ENCODE measurements at regions not wholly inside any gene's neighbourhood (a gene's known extent, or its start where the extent isn't known, plus 50 kb on each side); places are given as distances from the start of the nearest gene placed in this dataset.

DNA sequence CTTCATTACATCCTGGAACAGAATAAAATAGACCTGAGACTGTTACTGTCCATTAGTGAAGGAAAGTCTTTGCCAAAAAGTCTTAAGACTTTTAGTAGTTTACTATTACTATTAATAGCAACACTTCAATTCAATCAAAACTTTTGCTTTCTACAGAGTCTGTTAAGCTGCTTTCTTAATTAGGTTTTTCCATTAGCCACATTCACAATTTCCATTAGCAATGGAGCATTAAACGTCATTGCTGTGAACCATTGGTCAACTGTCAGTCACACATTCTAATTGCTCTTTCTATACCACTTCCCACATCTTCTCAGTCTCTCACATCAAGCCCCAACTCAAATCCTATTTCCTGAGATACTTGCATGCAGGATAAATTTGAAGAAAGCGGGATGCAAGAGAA is 736.6 kb upstream of the SORCS1 start:
- Histone ChIP-seq H3K4me3 (no peak overlapping the region), H3K36me3 (no peaks in the 10 kb centered on the region), H3K27me3 (no peaks in the 10 kb centered on the region), H3K27ac (no peak overlapping the region), H3K4me1 (no peaks in the 10 kb centered on the region), H3K9me3 (no peaks in the 10 kb centered on the region)
- intact Hi-C loops (cut with DNase I; ENCODE audit: low total_unique reads) = no loop called here
- TF ChIP-seq, protein P1, sequence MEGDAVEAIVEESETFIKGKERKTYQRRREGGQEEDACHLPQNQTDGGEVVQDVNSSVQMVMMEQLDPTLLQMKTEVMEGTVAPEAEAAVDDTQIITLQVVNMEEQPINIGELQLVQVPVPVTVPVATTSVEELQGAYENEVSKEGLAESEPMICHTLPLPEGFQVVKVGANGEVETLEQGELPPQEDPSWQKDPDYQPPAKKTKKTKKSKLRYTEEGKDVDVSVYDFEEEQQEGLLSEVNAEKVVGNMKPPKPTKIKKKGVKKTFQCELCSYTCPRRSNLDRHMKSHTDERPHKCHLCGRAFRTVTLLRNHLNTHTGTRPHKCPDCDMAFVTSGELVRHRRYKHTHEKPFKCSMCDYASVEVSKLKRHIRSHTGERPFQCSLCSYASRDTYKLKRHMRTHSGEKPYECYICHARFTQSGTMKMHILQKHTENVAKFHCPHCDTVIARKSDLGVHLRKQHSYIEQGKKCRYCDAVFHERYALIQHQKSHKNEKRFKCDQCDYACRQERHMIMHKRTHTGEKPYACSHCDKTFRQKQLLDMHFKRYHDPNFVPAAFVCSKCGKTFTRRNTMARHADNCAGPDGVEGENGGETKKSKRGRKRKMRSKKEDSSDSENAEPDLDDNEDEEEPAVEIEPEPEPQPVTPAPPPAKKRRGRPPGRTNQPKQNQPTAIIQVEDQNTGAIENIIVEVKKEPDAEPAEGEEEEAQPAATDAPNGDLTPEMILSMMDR (IDR thresholded peaks at IDR 0.05) = no peak
- no peak for DNase-seq

DNA sequence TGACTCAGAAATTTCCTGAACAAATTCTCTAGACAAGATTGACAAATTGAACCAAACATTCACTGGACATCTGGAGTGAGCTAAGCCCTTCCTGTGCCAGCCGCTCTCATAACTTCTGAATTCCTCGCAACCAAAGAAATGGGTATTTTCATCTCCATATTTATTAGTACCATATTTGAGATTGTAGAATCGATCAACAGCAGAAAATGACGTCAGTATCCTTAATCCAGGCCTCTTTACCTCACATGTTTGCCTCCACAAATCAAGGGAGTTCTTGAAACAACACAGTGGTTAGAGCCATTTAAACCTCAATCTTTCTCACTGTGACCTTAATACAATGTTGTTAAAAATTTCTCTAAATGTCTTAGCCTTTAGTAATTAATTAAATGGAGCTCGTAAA is 735.6 kb upstream of the SORCS1 start:
- intact Hi-C loops (cut with DNase I; ENCODE audit: low total_unique reads) = no loop called here
- H3K9me3 ChIP-seq = no peaks in the 10 kb centered on the region
- no peaks in the 10 kb centered on the region for H3K27me3 ChIP-seq
- DNase-seq = no peak
- no peaks in the 10 kb centered on the region for H3K36me3 ChIP-seq
- TF ChIP-seq, protein P1 (IDR thresholded peaks at IDR 0.05) = no peak
- no peaks in the 10 kb centered on the region for H3K4me1 ChIP-seq
- H3K4me3 ChIP-seq = no peak overlapping the region
- H3K27ac ChIP-seq = no peak overlapping the region

DNA sequence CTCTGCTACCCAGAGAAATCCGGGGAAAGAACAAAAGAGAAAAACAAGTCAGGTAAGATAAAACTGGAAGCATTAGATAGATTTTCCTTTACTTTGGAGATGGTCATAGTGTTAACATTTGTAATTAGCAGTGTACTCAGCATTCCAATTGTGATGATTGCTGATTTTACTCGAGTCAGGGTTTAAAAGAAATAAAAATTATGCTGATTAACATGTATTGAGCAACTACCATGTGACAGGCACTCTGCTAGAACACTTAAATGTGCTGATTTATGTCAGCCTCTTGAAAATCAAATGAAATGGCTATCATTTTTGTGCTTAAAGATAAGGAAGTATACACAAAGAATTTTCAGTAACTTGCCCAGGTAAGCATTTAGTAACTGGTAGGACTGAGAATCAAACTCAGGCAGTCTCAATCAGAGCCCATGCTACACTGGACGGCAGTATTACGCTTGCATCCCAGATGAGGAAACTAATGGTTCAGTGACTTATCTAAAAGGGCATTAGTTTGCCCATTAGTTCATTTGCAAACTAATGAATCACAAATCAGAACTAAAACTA is 735.1 kb upstream of the SORCS1 start:
- H3K27me3 ChIP-seq = no peaks in the 10 kb centered on the region
- H3K36me3 ChIP-seq = no peaks in the 10 kb centered on the region
- no peak for DNase-seq
- TF ChIP-seq, protein P1 (IDR thresholded peaks at IDR 0.05) = no peak
- H3K27ac ChIP-seq = no peak overlapping the region
- intact Hi-C loops (cut with DNase I; ENCODE audit: low total_unique reads) = no loop called here
- no peak overlapping the region for H3K4me3 ChIP-seq
- no peaks in the 10 kb centered on the region for H3K4me1 ChIP-seq
- no peaks in the 10 kb centered on the region for H3K9me3 ChIP-seq

DNA sequence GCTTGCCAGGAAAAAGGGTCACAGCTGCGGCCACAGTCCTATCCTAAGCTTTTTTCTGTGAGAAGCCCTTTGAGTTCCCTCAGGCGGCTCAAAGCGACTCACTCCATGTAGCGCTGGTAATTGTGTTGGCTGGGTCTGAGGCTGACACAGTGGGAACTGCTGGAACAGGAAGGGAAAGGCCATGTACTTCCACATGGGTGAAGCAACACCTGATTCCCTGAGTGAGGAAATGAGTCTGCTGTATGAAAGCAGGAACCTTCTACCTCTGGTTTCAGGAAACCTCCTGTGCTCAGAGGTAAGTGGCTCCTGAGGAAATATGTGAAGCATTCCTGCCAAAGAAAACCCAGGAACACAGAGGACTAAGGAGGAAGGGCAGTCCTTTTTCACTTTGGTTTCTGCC is 734.6 kb upstream of the SORCS1 start:
- TF ChIP-seq, protein P1 (IDR thresholded peaks at IDR 0.05) = no peak
- no peak for DNase-seq
- H3K27ac ChIP-seq = no peak overlapping the region
- no peaks in the 10 kb centered on the region for H3K4me1 ChIP-seq
- no peaks in the 10 kb centered on the region for H3K27me3 ChIP-seq
- no peak overlapping the region for H3K4me3 ChIP-seq
- H3K36me3 ChIP-seq = no peaks in the 10 kb centered on the region
- no peaks in the 10 kb centered on the region for H3K9me3 ChIP-seq
- intact Hi-C loops (cut with DNase I; ENCODE audit: low total_unique reads) = no loop called here

DNA sequence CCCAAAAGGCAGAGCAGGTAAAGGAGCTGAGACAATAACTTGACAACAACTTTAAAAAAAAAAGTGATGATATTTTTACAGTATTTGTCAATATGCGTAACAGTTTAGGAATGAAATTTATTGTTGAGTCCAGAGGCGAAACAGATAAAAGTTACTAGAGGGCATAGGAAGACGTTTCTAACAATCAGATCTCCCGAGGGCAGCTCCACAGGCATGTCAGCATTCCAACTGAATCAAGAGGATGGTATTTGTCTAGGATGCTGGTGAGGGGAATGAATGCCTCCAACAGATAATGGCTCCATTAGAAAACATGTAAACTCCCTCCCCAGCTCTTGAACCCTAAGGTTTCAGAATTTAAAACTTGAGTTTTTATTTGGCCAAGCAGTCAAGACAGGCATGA is 733.9 kb upstream of the SORCS1 start:
- Histone ChIP-seq H3K4me3 (no peak overlapping the region), H3K27ac (no peak overlapping the region), H3K27me3 (no peaks in the 10 kb centered on the region), H3K36me3 (no peaks in the 10 kb centered on the region), H3K9me3 (no peaks in the 10 kb centered on the region), H3K4me1 (no peaks in the 10 kb centered on the region)
- DNase-seq = no peak
- TF ChIP-seq, protein P1 (IDR thresholded peaks at IDR 0.05) = no peak
- intact Hi-C loops (cut with DNase I; ENCODE audit: low total_unique reads) = no loop called here

DNA sequence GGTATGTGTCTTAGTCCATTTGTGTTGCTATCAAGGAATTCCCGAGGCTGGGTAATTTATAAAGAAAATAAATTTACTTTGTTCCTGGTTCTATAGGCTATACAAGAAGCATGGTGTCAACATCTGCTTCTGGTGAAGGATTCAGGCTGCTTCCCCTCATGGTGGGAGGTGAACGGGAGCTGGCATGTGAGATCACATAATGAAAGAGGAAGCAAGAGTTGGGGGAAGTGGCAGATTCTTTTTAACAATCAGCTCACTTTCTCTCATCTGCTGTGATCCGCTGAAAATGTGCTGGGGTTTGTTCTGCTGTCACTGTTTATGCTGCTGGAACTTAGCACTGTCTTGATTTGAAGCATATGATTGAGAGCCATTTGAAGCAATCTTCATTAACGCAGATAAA is 730.0 kb upstream of the SORCS1 start:
- H3K4me3 ChIP-seq = no peak overlapping the region
- H3K9me3 ChIP-seq = no peaks in the 10 kb centered on the region
- H3K4me1 ChIP-seq = no peaks in the 10 kb centered on the region
- intact Hi-C loops (cut with DNase I; ENCODE audit: low total_unique reads) = no loop called here
- H3K27ac ChIP-seq = no peak overlapping the region
- H3K36me3 ChIP-seq = no peaks in the 10 kb centered on the region
- no peaks in the 10 kb centered on the region for H3K27me3 ChIP-seq
- DNase-seq = no peak
- TF ChIP-seq, protein P1 (IDR thresholded peaks at IDR 0.05) = no peak
